ENCODE measurements at regions not wholly inside any gene's neighbourhood (a gene's known extent, or its start where the extent isn't known, plus 50 kb on each side); places are given as distances from the start of the nearest gene placed in this dataset.
A peak's percentile ranks its signal among the peaks of the same experiment; 100 is the strongest.
"Not testable (repeated sequence)": the region's sequence is repeated elsewhere in the genome, so short reads cannot be mapped to it uniquely, and the experiment has no call there.

- DNase-seq, result no peak
These were observed 973.7 kb downstream of the MCTP2 start for GRCh38 chr15:95205077-95205476.

- not testable (repeated sequence) for DNase-seq
These were observed 974.5 kb downstream of the MCTP2 start for GRCh38 chr15:95205830-95206229.

- no peak for DNase-seq
These were observed 976.7 kb downstream of the MCTP2 start for GRCh38 chr15:95208071-95208470.

GRCh38 chr15:95208988-95209387, 977.6 kb downstream of the MCTP2 start:
- DNase-seq, result no peak

GRCh38 chr15:95210436-95210981, 979.1 kb downstream of the MCTP2 start:
- no peak for DNase-seq

- no peak for DNase-seq
These were observed 983.7 kb downstream of the MCTP2 start for GRCh38 chr15:95215017-95215416.

- no peak for DNase-seq
These were observed 995.5 kb downstream of the MCTP2 start for GRCh38 chr15:95226835-95227234.

- DNase-seq, result no peak
These were observed 995.9 kb downstream of the MCTP2 start for GRCh38 chr15:95227235-95227634.

- DNase-seq, result no peak
These were observed 997.6 kb downstream of the MCTP2 start for GRCh38 chr15:95228856-95229555.

- DNase-seq, result no peak
These were observed 1003.7 kb downstream of the MCTP2 start for GRCh38 chr15:95235033-95235432.

GRCh38 chr15:95247071-95247984, 1016.0 kb downstream of the MCTP2 start:
- peak; percentile 97 for DNase-seq

- DNase-seq, result no peak
These were observed 1018.2 kb downstream of the MCTP2 start for GRCh38 chr15:95249524-95249923.

- DNase-seq, result no peak
These were observed 1021.0 kb downstream of the MCTP2 start for GRCh38 chr15:95252404-95252803.

- no peak for DNase-seq
These were observed 1022.9 kb downstream of the MCTP2 start for GRCh38 chr15:95254263-95254662.

GRCh38 chr15:95259513-95259912, 1028.2 kb downstream of the MCTP2 start:
- peak; percentile 29 for DNase-seq

GRCh38 chr15:95259965-95260364, 1028.6 kb downstream of the MCTP2 start:
- no peak for DNase-seq

GRCh38 chr15:95260856-95261255, 1029.5 kb downstream of the MCTP2 start:
- no peak for DNase-seq

GRCh38 chr15:95261546-95261945, 1030.2 kb downstream of the MCTP2 start:
- no peak for DNase-seq

- no peak for DNase-seq
These were observed 1030.6 kb downstream of the MCTP2 start for GRCh38 chr15:95261968-95262367.

GRCh38 chr15:95262866-95263564, 1031.7 kb downstream of the MCTP2 start:
- DNase-seq, result peak; percentile 8

GRCh38 chr15:95263751-95264150, 1032.4 kb downstream of the MCTP2 start:
- no peak for DNase-seq

GRCh38 chr15:95265419-95265997, 1034.1 kb downstream of the MCTP2 start:
- no peak for DNase-seq

Data from amniotic stem cell (primary cell).